Activated CD8-positive, alpha-beta memory T cell treated with anti-CD3 and anti-CD28 coated beads, Interleukin-2, amount 50 U/mL, for 24 hours (primary cell): ENCODE measurements at regions not wholly inside any gene's neighbourhood (a gene's known extent, or its start where the extent isn't known, plus 50 kb on each side); places are given as distances from the start of the nearest gene placed in this dataset.

ENCODE experiments used
- DNase-seq: peaks from one replicate; pipeline ENCODE4 v3.0.0-alpha.2; 2020; ENCODE audit errors: extremely low read depth

DNA sequence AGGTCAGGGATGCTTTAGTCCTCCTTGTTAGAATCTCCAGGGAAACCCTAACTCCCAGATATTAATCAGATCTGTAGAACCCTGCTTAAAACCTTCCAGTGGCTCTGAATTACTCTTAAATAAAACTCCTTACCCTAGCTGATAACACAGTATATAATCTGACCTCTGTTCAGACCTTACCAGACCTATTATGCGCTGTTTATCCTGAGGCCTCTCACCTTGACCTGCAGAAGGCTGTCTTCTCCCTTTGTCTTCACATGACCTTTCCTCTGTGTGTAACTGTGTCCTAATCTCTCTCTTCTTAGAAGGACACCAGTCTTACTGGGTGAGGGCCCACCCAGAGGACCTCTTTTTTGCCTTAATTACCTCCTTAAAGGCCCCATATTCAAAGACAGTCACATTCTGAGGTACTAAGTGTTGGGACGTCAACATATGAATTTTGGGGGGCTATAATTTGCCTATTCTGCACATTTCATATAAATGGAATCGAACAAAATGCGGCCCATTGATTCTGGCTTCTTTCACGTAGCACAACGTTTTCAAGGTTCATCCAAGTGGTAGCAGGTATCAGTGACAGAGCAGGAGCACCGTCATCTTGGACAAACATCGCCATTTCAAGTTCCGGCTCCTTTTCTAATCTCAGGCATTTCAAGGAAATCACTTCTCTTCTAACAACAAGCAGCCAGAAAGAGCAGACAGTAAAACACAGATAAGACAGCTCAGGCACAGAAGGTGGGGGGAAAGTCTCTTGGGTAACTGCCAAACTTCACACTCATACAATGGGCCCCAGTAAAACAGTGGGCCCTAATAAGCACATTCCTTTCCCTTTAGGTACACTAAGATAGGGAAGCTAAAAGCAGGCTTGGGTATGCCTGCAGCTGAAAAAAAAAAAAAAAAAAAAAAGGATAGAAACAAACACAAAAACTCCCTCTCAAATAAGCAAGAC is 200.2 kb upstream of the NUDT4 start:
- DNase-seq: no peak

DNA sequence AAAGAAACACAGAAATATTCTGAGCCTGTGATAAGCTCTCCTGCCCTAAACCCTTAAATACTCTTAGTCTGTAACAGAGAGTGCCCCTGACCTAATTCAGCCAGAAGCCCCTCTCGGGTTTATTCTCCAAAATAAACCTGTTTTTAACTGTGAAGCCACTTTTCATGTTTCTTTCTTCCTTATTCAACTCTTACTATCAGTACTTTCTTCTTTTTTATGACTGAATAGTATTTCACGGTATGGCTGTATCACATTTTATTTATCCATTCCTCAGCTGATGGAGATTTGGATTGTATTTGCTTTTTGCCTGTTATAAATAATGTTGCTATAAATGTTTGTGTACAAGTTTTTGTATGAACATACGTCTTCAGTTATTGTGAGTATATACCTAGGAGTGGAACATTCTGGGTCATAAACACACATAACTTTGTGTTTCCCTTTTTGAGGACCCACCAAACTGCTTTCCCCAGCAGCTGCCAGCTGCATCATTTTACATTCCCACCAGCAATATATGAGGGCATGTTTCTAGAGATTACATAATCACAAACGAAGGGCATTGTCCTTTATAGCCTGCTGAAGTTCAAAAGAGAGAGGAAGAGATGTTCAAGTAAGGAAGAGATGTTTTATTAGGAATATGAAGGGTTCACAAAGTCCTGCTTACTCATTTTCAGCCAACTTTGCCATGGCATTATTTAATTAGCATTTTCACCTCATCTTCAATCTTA is 199.4 kb upstream of the NUDT4 start:
- DNase-seq: no peak

DNA sequence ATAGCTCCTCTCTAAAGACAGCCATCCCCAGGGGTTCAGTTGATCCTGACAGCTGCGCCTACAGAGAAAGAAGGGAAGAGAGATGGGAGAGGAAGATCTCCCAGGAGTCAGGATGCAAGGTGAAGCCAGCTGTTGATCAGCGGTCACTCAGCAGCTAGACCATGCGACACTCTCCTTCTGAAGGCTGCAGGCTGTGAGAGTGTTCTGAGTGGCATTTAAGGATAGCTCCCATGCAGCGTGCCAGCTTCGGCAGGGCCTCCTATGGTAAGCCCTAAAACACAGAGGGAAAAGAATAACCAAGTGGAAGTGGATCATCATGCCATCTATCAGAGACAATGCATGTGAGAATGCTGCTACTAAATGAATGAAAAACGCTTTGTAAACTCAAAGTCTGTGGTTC is 197.9 kb upstream of the NUDT4 start:
- no peak for DNase-seq

DNA sequence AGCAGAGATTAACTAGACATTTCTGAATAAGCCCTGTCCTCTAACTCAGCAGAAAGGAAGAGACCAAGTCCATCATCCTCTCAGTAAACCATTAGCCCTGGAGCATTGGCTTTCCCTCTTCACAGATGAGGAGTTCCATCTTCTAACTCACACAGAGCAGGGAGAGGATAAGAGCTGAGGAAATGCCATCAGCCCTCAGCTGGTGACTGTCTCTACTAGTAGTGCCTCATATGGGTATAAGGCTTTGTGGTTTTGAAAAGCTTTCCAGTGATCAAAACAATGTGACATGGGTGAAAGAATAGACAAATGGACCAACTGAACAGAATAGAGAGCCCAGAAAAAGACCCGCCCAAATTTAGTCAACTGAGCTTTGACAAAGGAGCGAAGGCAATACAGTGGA is 197.2 kb upstream of the NUDT4 start:
- no peak for DNase-seq

DNA sequence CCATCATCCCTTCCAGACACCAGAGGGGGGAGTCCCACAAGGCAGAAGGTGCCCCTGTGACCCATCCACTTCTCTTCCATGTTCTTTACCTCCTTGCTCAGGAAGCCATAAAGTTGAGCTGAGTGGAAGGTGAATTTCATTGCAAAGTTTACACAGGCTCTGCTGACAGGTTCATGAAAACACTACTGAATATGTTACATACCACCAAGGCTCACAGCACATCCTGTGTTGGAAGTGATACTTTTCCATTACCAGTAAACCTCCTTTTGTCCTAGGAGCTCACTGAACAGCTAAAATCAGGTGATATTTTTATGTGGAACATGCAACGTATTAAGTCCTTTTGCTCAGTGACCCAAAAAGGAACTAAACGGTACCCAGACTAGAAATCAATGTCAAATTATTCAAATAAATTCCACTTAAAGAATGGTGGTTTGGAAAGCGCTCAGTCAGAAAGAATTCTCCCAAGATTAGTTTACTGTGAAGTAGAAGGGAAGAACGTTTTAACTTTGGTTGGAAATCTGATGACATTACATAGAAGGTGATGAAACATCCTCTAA is 196.2 kb upstream of the NUDT4 start:
- DNase-seq: no peak

DNA sequence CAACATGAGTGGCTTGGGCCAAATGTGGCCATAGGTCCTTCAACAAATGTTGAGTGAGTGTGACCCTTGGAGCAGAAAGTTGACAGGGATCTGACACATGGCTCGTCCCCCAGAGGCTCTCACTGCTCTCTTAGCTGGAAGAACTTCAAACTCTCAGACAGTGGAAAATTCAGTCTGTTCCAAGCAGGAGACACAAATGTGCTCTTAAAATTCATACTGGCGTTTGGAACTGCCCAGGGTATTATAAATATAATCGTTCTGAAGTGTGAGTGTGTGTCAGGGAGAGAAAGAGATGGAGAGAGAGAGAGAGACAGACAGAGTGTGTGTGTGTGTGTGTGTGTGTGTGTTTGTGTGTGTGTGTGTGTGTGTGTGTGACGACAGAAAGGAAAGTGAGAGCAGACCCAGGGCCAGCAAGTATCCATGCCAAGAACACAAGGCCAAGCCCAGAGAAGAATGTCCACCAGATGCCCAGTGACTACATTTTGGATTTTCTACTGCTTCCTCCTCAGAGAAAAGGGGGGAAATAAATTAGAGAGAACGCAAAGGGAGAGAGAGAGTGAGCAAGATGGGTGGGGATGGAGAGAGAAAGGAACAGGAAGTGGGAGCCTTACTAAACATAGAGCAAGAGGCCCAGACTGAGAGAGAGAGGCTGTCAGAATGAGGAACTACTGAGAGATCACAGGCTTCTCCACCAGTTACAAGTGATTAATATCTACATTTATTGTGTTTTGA is 193.6 kb upstream of the NUDT4 start:
- no peak for DNase-seq

DNA sequence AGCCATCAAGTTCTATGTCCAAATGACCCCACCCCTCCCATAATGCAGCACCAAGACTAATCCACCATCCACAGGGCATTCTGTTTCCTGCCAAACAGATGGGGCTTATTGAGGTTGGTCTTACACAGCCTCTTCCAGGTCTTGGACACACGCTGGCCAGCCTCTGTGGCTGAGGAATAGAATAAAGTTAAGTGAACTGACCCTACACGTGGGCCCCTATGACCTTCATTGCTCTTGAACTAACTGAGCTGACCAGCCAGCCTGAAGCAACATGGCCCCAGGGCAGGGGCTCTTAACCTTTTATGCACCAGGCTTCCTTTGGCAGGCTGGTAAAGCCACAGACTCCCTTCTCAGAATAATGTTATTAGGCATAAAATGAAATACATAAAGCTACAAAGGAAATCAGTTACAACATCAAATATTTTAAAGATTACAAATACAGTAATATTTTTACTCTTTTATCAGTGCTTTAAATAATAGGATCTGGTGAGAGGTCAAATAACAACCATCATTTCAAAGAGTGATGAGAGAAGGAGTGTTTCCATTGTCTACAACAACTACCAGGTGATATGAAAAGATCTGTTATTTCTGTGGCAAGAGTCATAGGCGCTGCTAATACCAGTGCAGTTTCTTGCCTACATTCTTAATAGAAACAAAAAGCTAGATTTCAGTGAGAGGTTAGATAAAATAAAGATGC is 192.9 kb upstream of the NUDT4 start:
- no peak for DNase-seq

DNA sequence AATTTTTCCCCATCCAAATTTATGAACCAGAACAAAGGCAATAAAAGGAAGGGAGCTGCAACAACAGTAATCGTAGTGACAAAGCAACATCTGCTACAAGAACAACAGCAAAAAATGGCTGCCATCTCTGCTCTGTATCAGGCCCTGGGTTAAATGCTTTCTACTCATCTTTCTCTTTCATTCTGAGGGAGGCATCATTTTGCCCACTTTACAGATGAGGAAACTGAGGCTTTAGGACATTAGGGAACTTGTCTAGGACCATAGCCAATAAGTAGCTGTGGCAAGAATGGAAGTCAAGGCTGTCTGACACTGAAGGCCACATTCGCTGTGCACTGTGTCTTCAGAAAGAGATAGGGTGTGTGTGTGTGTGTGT is 192.4 kb upstream of the NUDT4 start:
- no peak for DNase-seq

DNA sequence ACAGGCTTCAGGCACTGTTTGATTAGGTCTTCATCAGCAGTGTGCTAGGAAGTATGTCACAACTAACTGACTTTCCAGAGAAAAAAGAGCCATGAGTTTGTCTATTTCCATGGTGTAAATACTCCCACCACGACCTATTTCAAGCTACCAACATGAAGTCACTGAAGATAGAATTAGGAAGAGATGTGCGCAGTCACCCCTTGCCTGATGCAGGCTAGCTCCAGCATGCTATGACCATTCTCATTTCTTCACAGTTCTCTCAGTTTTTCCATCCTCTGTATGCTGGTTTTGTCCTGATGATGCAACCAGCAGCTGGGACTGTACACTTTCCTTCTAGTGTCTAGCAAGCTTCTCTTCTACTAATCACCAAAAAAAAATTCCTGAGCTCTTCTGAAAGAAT is 191.6 kb upstream of the NUDT4 start:
- no peak for DNase-seq

DNA sequence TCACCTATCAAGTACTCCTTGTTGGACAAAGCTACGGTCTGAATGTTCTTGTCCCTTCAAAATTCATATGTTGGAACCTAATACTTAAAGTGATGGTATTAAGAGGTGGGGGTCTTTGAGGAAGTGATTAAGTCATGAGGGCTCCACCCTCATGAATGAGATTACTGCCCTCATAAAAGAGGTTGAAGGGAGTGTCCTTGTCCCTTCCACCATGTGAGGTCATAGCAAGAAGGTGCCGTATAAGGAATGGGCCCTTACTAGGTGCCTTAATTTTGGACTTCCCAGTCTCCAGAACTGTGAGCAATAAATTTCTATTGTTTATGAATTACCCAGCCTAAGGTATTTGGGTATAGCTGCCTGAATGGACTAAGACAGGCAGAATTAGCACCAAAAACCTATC is 191.1 kb upstream of the NUDT4 start:
- DNase-seq: no peak

DNA sequence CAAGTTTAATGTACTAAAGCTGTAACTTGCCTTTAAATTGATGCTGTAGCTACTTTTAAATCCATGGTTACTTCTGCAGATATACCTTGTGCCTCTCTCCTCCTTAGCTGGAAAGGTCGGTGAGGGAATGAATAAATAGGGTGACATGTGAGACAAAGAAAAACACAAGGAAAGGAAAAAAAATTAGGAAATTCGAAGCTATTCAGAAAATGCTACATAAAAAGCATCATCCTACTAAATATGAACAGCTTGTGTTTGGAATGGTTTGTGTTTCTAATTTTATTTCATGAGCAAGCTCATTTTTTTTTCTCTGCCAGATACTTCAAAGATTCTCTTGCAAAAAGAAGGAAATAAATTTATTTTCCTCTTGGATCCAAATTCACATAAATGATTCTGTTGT is 186.3 kb upstream of the NUDT4 start:
- no peak for DNase-seq

DNA sequence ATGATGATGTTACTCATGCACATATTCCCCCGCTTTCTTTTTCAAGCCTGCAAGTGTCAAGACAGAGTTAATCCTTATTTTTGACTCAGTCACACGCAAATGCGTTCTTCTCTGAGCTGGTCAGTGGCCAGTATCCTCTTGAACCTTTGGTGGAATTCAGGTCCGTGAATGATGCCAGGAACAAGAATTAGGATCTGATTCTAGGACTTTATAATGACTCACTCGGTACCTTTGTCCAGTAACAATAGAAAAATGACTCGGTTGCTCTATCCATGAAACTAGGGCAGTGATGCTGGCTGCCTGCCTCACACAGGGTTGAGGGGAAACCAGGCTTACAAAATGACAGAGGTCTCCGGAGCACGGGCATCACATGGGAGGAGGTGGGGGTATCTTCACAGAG is 185.8 kb upstream of the NUDT4 start:
- DNase-seq: no peak

DNA sequence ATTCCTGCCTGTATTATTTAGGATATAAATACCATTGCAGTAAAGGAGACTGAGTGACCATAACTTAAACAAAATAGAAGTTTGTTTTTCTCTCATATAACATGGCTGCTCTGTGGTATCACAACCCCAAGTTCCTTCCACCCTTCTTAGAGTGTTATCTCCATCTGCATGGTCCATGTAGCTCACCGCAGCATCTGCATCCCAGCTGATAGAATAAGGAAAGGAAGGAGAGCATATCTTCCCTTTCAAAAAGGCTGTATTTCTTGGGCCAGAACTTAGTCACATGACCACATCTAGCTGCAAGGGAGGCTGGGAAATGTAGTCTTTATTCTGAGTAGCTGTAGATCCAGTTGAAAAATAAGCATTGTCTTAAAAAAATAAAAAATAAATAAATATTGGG is 184.8 kb upstream of the NUDT4 start:
- no peak for DNase-seq

DNA sequence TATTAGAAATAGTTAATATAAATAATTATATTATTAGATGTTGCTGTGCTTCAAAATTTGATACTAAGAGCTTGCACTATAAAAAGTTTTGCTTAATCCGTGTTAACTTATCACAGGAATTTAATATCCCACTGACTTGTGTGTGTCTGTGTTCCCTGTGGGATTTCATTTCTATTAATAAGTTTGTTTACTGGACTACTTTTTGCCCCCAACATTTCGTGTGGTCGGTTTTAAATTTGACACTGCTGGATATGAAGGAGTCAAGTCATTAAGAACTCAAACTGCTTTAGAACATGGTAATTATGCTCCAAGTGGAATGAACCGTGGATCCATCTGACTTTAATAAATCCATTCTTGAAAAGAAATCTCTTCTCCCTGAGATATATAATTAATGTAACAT is 182.2 kb upstream of the NUDT4 start:
- no peak for DNase-seq

DNA sequence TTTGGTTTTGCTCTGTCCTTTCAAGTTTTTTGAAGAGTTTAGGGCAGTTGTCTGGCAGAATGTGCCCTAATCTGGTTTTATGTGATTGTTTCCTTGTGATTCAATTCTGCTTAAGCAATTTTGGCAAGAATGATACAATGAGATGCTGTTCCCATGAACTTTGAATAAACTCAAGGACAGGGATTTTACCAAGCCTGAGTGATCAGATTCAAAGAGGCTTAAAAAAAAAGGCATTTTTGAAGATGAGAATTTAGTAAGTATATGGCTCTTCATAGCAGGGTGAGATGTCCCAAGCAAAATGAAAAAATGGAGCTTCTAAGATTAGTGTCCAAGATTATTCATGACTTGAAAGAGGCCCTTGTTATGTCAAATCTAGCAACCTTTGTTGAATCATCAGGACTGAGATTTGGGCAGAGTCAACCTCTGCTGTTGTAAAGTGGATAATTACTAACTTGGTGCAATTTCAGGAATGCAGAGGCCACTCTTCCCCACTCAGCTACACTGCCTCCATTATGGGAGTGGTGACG is 180.6 kb upstream of the NUDT4 start:
- no peak for DNase-seq

DNA sequence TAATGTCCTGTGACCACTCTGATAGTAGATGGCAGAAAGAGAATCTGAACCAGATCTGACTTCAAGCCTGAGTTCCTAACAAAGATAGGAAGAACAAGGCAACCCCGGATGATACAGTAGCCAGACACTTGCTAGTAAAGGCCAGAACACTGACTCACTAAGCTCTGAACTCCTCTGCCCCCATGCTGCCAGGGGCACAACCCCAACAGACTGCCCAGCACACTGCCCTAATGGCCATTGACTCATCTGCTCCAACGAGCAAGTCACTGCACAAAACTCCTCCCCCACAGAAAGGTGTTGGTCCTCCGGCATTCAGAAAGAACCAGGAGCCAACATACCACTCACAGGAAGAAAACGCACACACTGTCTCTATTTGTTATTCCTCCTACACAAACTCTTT is 179.6 kb upstream of the NUDT4 start:
- DNase-seq: no peak

DNA sequence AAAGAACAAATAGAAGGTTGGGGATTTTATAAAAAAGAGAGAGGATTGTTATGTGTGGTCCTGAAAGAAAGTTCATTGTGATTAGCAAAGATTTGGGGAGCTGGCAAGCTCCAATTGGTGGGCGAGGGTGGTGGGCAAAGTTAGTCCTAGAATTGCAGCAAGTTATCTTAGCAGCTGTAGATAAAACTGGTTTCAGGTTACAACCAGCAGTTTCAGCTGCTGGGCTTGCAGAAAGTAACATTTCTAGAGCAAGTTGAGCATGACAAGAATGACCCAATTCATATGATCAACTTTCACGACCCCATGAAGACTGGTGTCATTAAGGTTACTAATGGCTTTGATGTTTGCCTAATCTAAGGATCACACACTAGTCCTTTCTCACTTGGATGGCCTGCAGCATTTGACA is 177.9 kb upstream of the NUDT4 start:
- no peak for DNase-seq

DNA sequence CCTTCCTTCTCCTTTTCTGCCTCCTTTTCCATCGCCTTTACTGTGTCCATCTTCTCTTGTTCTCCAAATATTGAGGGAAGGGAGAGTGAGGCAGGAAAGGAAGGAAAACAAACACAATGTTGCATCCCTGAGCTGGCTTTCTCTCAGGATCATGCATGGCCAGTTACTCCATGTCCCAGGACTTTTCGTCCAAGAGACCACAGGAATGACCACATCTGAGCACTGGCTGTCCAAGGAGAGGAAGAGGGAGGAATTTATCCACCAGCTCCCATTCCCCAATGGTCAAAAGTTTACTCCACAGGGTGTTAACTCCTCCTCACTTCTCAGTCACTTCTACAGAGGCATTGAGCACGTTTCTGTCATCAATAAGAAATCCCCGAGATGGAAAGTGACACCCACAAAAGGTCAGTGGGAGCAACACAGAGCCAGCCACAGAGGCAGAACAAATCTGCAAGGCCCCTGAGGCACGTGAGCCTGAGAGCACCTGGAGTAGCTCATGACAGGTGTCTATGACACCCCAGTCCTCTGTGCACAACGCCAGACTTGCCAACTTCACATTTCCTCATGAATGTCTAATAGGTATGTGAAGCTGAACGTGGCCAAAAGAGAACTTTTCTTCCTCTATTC is 177.3 kb upstream of the NUDT4 start:
- DNase-seq: no peak

DNA sequence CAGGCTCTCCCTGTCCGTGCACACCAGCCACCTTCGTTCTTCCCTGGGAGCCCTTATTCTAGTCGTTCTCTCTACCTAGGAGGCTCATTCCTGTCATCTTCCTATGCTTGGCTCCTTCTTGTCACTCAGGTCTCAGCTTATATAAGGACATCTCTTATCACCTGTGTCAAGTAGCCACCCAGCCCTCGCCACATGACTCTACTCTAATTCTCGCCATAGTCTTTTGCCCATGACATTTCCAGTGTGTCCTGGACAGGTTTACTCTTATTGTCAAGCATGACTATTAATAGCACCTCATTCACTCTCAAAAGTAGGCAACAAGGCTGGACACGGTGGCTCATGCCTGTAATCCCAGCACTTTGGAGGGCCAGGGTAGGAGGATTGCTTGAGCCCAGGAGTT is 175.7 kb upstream of the NUDT4 start:
- no peak for DNase-seq

DNA sequence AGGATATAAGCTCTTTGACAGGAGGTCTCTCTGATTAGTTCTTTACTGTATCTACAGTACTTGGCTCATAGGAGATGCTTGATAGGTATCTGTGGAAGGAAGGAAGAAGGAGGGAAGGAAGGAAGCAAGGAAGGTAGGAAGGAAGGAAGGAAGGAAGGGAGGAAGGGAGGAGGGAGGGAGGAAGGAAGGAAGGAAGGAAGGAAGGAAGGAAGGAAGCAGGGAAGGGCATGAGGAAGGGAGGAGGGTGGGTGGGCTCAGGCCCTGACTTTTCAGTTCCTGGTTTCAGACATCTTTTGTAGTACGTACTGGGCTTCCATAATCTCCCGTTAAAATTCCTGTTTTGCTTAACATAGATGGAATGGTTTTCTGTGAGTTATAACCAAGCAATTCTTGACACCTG is 175.0 kb upstream of the NUDT4 start:
- DNase-seq: no peak

DNA sequence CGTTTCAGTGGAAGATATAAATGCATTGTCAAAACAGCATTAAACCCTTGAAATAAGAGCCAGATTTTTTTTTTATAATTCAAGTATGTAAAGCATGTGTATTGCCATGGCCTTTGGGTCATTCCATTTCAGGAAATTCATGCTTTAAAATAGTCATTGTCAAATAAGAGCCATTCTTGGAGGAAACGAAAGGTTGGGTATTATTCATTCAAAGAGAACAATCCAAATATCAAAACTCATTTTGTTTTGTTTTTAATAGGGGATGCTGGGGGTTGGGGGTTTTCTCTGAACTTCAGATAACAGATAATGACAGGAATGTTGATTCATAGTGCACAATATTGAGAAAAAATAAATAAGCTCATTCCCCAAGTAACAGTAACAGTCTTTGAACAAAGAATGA is 174.4 kb upstream of the NUDT4 start:
- DNase-seq: no peak
